ENCODE measurements at regions not wholly inside any gene's neighbourhood (a gene's known extent, or its start where the extent isn't known, plus 50 kb on each side); places are given as distances from the start of the nearest gene placed in this dataset.

GRCh38 chr9:737400-738120, 103.9 kb upstream of the DMRT1 start:
- TF ChIP-seq CTCF (conservative IDR thresholded peaks at IDR 0.05 in 1 of 2, IDR thresholded peaks at IDR 0.05 in 1 of 2; ENCODE audit: low read depth in 1 of 2, low read length in 2 of 2) = no peak
- no peak for TF ChIP-seq EZH2 (IDR thresholded peaks at IDR 0.05; ENCODE audit: low read length, missing control alignments)

Measured in fibroblast of lung (primary cell).